Right renal cortex interstitium (tissue), 3 donors: ENCODE measurements at regions not wholly inside any gene's neighbourhood (a gene's known extent, or its start where the extent isn't known, plus 50 kb on each side); places are given as distances from the start of the nearest gene placed in this dataset.

Experiments used
- DNase-seq, 3 donors: peaks; one replicate each; pipeline ENCODE4 v3.0.0-alpha.2; 2013; ENCODE audit warnings: low read depth in 3 of 3, low spot score in 2 of 3

- no peak for DNase-seq
Observed at GRCh38 chr2:128879161-128879560, 560.5 kb upstream of the HS6ST1 start.

GRCh38 chr2:128894896-128895295 is 576.2 kb upstream of the HS6ST1 start:
- DNase-seq: no peak

- DNase-seq: peak in 2 of 3 donors; percentile 6 to 7
Observed at GRCh38 chr2:128901572-128902391, 583.1 kb upstream of the HS6ST1 start.

- no peak for DNase-seq
Observed at GRCh38 chr2:128903637-128904036, 585.0 kb upstream of the HS6ST1 start.

- DNase-seq: no peak
Observed at GRCh38 chr2:128911276-128911675, 592.6 kb upstream of the HS6ST1 start.

- DNase-seq: no peak
Observed at GRCh38 chr2:128914320-128914719, 595.7 kb upstream of the HS6ST1 start.

GRCh38 chr2:128921751-128922150 is 603.1 kb upstream of the HS6ST1 start:
- no peak for DNase-seq

- no peak for DNase-seq
Observed at GRCh38 chr2:128922154-128922553, 603.5 kb upstream of the HS6ST1 start.

- DNase-seq: no peak
Observed at GRCh38 chr2:128925631-128926030, 607.0 kb upstream of the HS6ST1 start.

GRCh38 chr2:128930101-128930500 is 611.4 kb upstream of the HS6ST1 start:
- no peak for DNase-seq

GRCh38 chr2:128940378-128940777 is 621.7 kb upstream of the HS6ST1 start:
- no peak for DNase-seq

GRCh38 chr2:128941751-128942150 is 623.1 kb upstream of the HS6ST1 start:
- no peak for DNase-seq

GRCh38 chr2:128949360-128949759 is 630.7 kb upstream of the HS6ST1 start:
- no peak for DNase-seq

GRCh38 chr2:128950758-128951157 is 632.1 kb upstream of the HS6ST1 start:
- no peak for DNase-seq

- no peak for DNase-seq
Observed at GRCh38 chr2:128958241-128958640, 639.6 kb upstream of the HS6ST1 start.

GRCh38 chr2:128967646-128968045 is 649.0 kb upstream of the HS6ST1 start:
- DNase-seq: no peak

GRCh38 chr2:128969374-128969773 is 650.7 kb upstream of the HS6ST1 start:
- no peak for DNase-seq

- DNase-seq: no peak
Observed at GRCh38 chr2:128970332-128971116, 651.9 kb upstream of the HS6ST1 start.

GRCh38 chr2:128973566-128973965 is 654.9 kb upstream of the HS6ST1 start:
- no peak for DNase-seq

- DNase-seq: no peak
Observed at GRCh38 chr2:128978212-128978611, 659.5 kb upstream of the HS6ST1 start.

GRCh38 chr2:128979182-128979581 is 660.5 kb upstream of the HS6ST1 start:
- DNase-seq: no peak

GRCh38 chr2:128980475-128980874 is 661.8 kb upstream of the HS6ST1 start:
- no peak for DNase-seq
